Suppressor macrophage treated with lipopolysaccharide for 1 hour (primary cell): ENCODE measurements at regions not wholly inside any gene's neighbourhood (a gene's known extent, or its start where the extent isn't known, plus 50 kb on each side); places are given as distances from the start of the nearest gene placed in this dataset.

Source experiments
- DNase-seq, 3 donors: peaks; one replicate each; pipeline ENCODE4 v3.0.0-alpha.2; 2020 to 2022

- no peak for DNase-seq
These were observed 787.9 kb upstream of the FANCL start for GRCh38 chr2:59029058-59029457.

GRCh38 chr2:59027320-59027719, 786.2 kb upstream of the FANCL start:
- no peak for DNase-seq

GRCh38 chr2:59025157-59025757, 784.1 kb upstream of the FANCL start:
- peak; percentile 61 to 83 (median 74) for DNase-seq

- no peak for DNase-seq
These were observed 780.7 kb upstream of the FANCL start for GRCh38 chr2:59021786-59022185.

- no peak for DNase-seq
These were observed 778.5 kb upstream of the FANCL start for GRCh38 chr2:59019566-59020159.

- no peak for DNase-seq
These were observed 777.6 kb upstream of the FANCL start for GRCh38 chr2:59018737-59019136.

GRCh38 chr2:59015027-59015426, 773.9 kb upstream of the FANCL start:
- DNase-seq, result no peak

- no peak for DNase-seq
These were observed 771.8 kb upstream of the FANCL start for GRCh38 chr2:59012971-59013370.

GRCh38 chr2:59012234-59012633, 771.1 kb upstream of the FANCL start:
- DNase-seq, result no peak

GRCh38 chr2:59008950-59009349, 767.8 kb upstream of the FANCL start:
- no peak for DNase-seq

GRCh38 chr2:59005836-59006615, 764.9 kb upstream of the FANCL start:
- DNase-seq, result no peak

- DNase-seq, result no peak
These were observed 763.5 kb upstream of the FANCL start for GRCh38 chr2:59004621-59005020.

- no peak for DNase-seq
These were observed 759.7 kb upstream of the FANCL start for GRCh38 chr2:59000796-59001195.

- DNase-seq, result no peak
These were observed 751.1 kb upstream of the FANCL start for GRCh38 chr2:58992062-58992706.

GRCh38 chr2:58991357-58991756, 750.2 kb upstream of the FANCL start:
- no peak for DNase-seq

GRCh38 chr2:58985541-58985940, 744.4 kb upstream of the FANCL start:
- no peak for DNase-seq

GRCh38 chr2:58984731-58985130, 743.6 kb upstream of the FANCL start:
- DNase-seq, result no peak

GRCh38 chr2:58983111-58983510, 742.0 kb upstream of the FANCL start:
- no peak for DNase-seq

GRCh38 chr2:58981237-58981636, 740.1 kb upstream of the FANCL start:
- no peak for DNase-seq

- no peak for DNase-seq
These were observed 735.4 kb upstream of the FANCL start for GRCh38 chr2:58976375-58977071.

- DNase-seq, result no peak
These were observed 733.8 kb upstream of the FANCL start for GRCh38 chr2:58974881-58975280.

- no peak for DNase-seq
These were observed 733.3 kb upstream of the FANCL start for GRCh38 chr2:58974426-58974825.

GRCh38 chr2:58973811-58974281, 732.7 kb upstream of the FANCL start:
- DNase-seq, result no peak
